GM12864 (cell line): ENCODE measurements at regions not wholly inside any gene's neighbourhood (a gene's known extent, or its start where the extent isn't known, plus 50 kb on each side); places are given as distances from the start of the nearest gene placed in this dataset.

Experiments
- DNase-seq: peaks from one replicate; pipeline ENCODE4 v3.0.0-alpha.2; 2011; ENCODE audit warnings: low read depth
- H3K4me3 ChIP-seq: 2 replicates; pipeline ENCODE4 v1.5.1; 2011; ENCODE audit warnings: mild to moderate bottlenecking, low read depth, low read length, control low read depth
- CTCF ChIP-seq: IDR thresholded peaks from 2 replicates; pipeline ENCODE4 v1.5.1; 2011; ENCODE audit warnings: low read depth, mild to moderate bottlenecking, moderate library complexity, low read length, control low read depth, inconsistent platforms; ENCODE audit errors: missing control alignments

- no peak for DNase-seq
Observed at GRCh38 chr3:68129065-68129464, 474.7 kb upstream of the SUCLG2 start.

GRCh38 chr3:68123231-68123630, 468.8 kb upstream of the SUCLG2 start:
- no peak overlapping the region for H3K4me3 ChIP-seq
- no peak for TF ChIP-seq CTCF
- DNase-seq = no peak

More at GRCh38 chr3:68129065-68129464, 474.7 kb upstream of the SUCLG2 start:
- no peak overlapping the region for H3K4me3 ChIP-seq
- no peak for TF ChIP-seq CTCF

GRCh38 chr3:68121287-68121686, 466.9 kb upstream of the SUCLG2 start:
- no peak for DNase-seq
- no peak for TF ChIP-seq CTCF
- no peak overlapping the region for H3K4me3 ChIP-seq

- H3K4me3 ChIP-seq = no peak overlapping the region
- no peak for TF ChIP-seq CTCF
- DNase-seq = no peak
Observed at GRCh38 chr3:68116580-68116979, 462.2 kb upstream of the SUCLG2 start.

- H3K4me3 ChIP-seq = no peak overlapping the region
- no peak for DNase-seq
- TF ChIP-seq CTCF = no peak
Observed at GRCh38 chr3:68103811-68104210, 449.4 kb upstream of the SUCLG2 start.

- H3K4me3 ChIP-seq = no peak overlapping the region
- TF ChIP-seq CTCF = no peak
- DNase-seq = no peak
Observed at GRCh38 chr3:68090571-68090970, 436.2 kb upstream of the SUCLG2 start.

- DNase-seq = no peak
- no peak for TF ChIP-seq CTCF
- no peak overlapping the region for H3K4me3 ChIP-seq
Observed at GRCh38 chr3:68089572-68090011, 435.2 kb upstream of the SUCLG2 start.
